Osteoblast (primary cell): ENCODE measurements at regions not wholly inside any gene's neighbourhood (a gene's known extent, or its start where the extent isn't known, plus 50 kb on each side); places are given as distances from the start of the nearest gene placed in this dataset.

ENCODE experiments used
- DNase-seq: peaks from one replicate; pipeline ENCODE4 v3.0.0; 2011; ENCODE audit warnings: low spot score, mixed read lengths; ENCODE audit not compliant: insufficient read length; ENCODE audit errors: missing footprints
- H2AFZ ChIP-seq: 2 replicates; pipeline ENCODE4 v1.6.0; 2011; ENCODE audit warnings: mild to moderate bottlenecking, low read length
- H3K27ac ChIP-seq: 2 replicates; pipeline ENCODE4 v1.5.1; 2011; ENCODE audit warnings: mild to moderate bottlenecking, low read depth, low read length, moderate library complexity
- H3K27me3 ChIP-seq: 2 replicates; pipeline ENCODE4 v1.6.0; 2012; ENCODE audit warnings: mild to moderate bottlenecking, control low read depth, inconsistent platforms, low read length, moderate library complexity; ENCODE audit not compliant: insufficient read depth
- H3K36me3 ChIP-seq: 2 replicates; pipeline ENCODE4 v1.5.1; 2011; ENCODE audit warnings: mild to moderate bottlenecking, low read length, control low read depth, moderate library complexity; ENCODE audit not compliant: insufficient read depth
- H3K4me1 ChIP-seq: 2 replicates; pipeline ENCODE4 v1.5.1; 2011; ENCODE audit warnings: mild to moderate bottlenecking, low read length, control low read depth, moderate library complexity; ENCODE audit not compliant: insufficient read depth
- H3K4me2 ChIP-seq: 2 replicates; pipeline ENCODE4 v1.6.0; 2011; ENCODE audit warnings: mild to moderate bottlenecking, low read length; ENCODE audit not compliant: insufficient read depth
- H3K4me3 ChIP-seq: fragments of 200-600 bp; sonication (generic); 3 replicates; pipeline ENCODE4 v1.5.1; 2012; ENCODE audit warnings: mild to moderate bottlenecking, low read length, inconsistent platforms; ENCODE audit not compliant: insufficient read depth
- H3K79me2 ChIP-seq: 2 replicates; pipeline ENCODE4 v1.6.0; 2012; ENCODE audit warnings: mild to moderate bottlenecking, low read length, control low read depth, inconsistent platforms; ENCODE audit not compliant: insufficient read depth
- H3K9me3 ChIP-seq: 2 replicates; pipeline ENCODE4 v1.5.1; 2011; ENCODE audit warnings: low read depth, low read length, control low read depth
- H4K20me1 ChIP-seq: 2 replicates; pipeline ENCODE4 v1.6.0; 2012; ENCODE audit warnings: mild to moderate bottlenecking, low read length, control low read depth; ENCODE audit not compliant: insufficient read depth
- TF ChIP-seq, protein P1 (sequence below): IDR thresholded peaks from 2 replicates; pipeline ENCODE4 v1.5.1; 2011; ENCODE audit warnings: mild to moderate bottlenecking, low read depth, low read length, moderate library complexity; ENCODE audit errors: extremely low read depth

DNA sequence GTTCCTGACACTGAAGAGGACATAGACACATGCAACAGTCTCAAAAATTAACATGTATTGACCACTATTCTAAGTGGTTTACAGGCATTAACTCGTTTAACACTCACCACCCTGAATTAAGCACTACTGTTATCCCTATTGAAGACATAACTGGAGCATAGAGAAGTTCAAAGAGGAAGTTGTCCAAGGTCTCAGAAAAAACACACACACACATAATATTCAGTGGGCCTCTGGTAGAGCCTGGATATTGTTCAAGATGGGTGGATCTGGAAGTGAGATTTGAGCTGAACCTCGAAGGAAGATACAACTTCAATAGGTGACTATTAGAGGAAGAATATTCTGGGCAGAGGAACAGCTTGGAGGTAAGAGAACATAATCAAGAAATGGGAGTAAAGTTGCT, 334.9 kb downstream of the HNRNPD start:
- no peaks in the 10 kb centered on the region for H3K9me3 ChIP-seq
- no peak overlapping the region for H3K4me2 ChIP-seq
- H3K79me2 ChIP-seq, result no peaks in the 10 kb centered on the region
- H3K27me3 ChIP-seq, result peaks cover 2% of the 10 kb centered on the region
- H3K4me1 ChIP-seq, result no peaks in the 10 kb centered on the region
- H3K27ac ChIP-seq, result no peak overlapping the region
- no peak overlapping the region for H3K4me3 ChIP-seq
- no peaks in the 10 kb centered on the region for H4K20me1 ChIP-seq
- no peak overlapping the region for H2AFZ ChIP-seq
- DNase-seq, result no peak
- H3K36me3 ChIP-seq, result no peaks in the 10 kb centered on the region
- TF ChIP-seq, protein P1, sequence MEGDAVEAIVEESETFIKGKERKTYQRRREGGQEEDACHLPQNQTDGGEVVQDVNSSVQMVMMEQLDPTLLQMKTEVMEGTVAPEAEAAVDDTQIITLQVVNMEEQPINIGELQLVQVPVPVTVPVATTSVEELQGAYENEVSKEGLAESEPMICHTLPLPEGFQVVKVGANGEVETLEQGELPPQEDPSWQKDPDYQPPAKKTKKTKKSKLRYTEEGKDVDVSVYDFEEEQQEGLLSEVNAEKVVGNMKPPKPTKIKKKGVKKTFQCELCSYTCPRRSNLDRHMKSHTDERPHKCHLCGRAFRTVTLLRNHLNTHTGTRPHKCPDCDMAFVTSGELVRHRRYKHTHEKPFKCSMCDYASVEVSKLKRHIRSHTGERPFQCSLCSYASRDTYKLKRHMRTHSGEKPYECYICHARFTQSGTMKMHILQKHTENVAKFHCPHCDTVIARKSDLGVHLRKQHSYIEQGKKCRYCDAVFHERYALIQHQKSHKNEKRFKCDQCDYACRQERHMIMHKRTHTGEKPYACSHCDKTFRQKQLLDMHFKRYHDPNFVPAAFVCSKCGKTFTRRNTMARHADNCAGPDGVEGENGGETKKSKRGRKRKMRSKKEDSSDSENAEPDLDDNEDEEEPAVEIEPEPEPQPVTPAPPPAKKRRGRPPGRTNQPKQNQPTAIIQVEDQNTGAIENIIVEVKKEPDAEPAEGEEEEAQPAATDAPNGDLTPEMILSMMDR, result no peak

DNA sequence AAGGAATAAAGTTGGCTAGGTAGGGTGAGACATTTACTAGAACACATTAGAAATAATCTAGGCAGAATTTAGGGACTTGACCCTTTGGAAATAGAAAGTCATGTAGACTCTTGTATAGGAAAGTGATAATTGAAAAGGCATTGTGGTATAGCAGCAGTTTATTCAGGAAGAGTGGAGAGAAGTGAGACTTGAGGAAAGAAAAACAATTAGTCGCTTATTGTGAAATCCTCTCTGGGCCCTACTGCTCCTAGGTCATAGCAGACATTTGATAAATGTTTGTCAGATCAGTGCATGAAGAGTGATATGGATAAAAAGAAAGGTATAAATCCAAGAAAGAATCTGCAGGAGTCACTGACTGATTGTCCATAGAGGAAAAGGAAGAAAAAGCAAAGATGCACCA, 337.6 kb downstream of the HNRNPD start:
- Histone ChIP-seq H3K4me3 (no peak overlapping the region), H3K4me2 (no peak overlapping the region), H3K4me1 (no peaks in the 10 kb centered on the region), H3K27ac (no peak overlapping the region), H2AFZ (no peak overlapping the region), H3K27me3 (no peaks in the 10 kb centered on the region), H3K79me2 (no peaks in the 10 kb centered on the region), H3K36me3 (no peaks in the 10 kb centered on the region), H3K9me3 (no peaks in the 10 kb centered on the region), H4K20me1 (no peaks in the 10 kb centered on the region)
- TF ChIP-seq, protein P1, result no peak
- no peak for DNase-seq

DNA sequence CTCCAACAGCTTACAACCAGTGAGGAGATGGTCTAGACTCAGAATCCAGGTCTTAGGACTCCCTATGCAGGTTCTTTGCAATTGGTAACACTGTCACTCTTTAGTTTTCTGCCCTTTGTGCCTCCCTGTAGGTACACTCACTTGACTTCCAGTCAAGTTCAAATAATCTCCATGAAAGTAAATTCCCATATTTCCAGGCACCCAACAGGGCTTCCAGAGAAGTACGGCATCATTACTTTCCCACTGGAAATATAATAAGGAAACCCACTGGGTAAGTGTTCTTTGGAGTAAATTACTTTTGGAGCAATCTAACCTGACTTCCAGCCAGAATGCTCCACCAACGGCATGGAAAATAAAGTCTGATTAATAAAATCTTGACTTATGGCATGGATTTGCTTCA, 338.9 kb downstream of the HNRNPD start:
- no peak for DNase-seq
- Histone ChIP-seq H3K4me1 (no peaks in the 10 kb centered on the region), H3K79me2 (no peaks in the 10 kb centered on the region), H4K20me1 (no peaks in the 10 kb centered on the region), H3K4me2 (no peak overlapping the region), H3K4me3 (no peak overlapping the region), H3K36me3 (no peaks in the 10 kb centered on the region), H3K27me3 (no peaks in the 10 kb centered on the region), H3K27ac (no peak overlapping the region), H2AFZ (no peak overlapping the region), H3K9me3 (no peaks in the 10 kb centered on the region)
- TF ChIP-seq, protein P1, result no peak

DNA sequence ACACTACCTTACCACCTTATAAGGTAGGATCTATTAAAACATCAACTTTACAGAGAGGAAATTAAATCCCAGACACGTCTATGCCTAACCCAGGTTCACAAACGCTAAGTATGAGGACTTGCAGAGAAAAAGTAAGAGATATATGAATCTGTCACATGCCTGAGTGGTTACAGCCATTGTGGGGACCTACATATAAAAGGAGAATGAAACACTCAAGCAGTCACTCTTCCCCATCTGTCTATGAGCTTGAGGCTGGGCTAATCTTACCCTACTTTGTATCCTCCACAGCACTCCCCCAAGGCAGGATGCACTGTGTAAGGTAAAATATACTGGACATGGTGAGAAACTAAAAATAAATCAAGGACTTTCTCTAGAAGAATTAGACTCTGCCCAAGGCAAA, 339.9 kb downstream of the HNRNPD start:
- H3K4me3 ChIP-seq, result no peak overlapping the region
- H3K4me2 ChIP-seq, result no peak overlapping the region
- H3K4me1 ChIP-seq, result no peaks in the 10 kb centered on the region
- TF ChIP-seq, protein P1, result no peak
- H4K20me1 ChIP-seq, result no peaks in the 10 kb centered on the region
- no peak overlapping the region for H2AFZ ChIP-seq
- no peaks in the 10 kb centered on the region for H3K36me3 ChIP-seq
- H3K79me2 ChIP-seq, result no peaks in the 10 kb centered on the region
- H3K27me3 ChIP-seq, result no peaks in the 10 kb centered on the region
- DNase-seq, result no peak
- no peaks in the 10 kb centered on the region for H3K9me3 ChIP-seq
- no peak overlapping the region for H3K27ac ChIP-seq
